Brain microvascular endothelial cell (primary cell): ENCODE measurements at regions not wholly inside any gene's neighbourhood (a gene's known extent, or its start where the extent isn't known, plus 50 kb on each side); places are given as distances from the start of the nearest gene placed in this dataset.

Source experiments
- DNase-seq: peaks from one replicate; pipeline ENCODE4 v3.0.0-alpha.2; 2020
- H3K27ac ChIP-seq: fragments of 250-450 bp; sonication (Bioruptor Pico); 2 replicates; pipeline ENCODE4 v1.5.1; 2020; ENCODE audit warnings: mild to moderate bottlenecking, moderate library complexity
- H3K27me3 ChIP-seq: fragments of 250-450 bp; sonication (Bioruptor Pico); replicated peaks from 2 replicates; pipeline ENCODE4 v1.5.1; 2020; ENCODE audit warnings: mild to moderate bottlenecking
- H3K36me3 ChIP-seq: fragments of 250-450 bp; sonication (Bioruptor Pico); replicated peaks from 2 replicates; pipeline ENCODE4 v1.5.1; 2020; ENCODE audit warnings: mild to moderate bottlenecking
- H3K4me3 ChIP-seq: 2 replicates; pipeline ENCODE4 v1.5.1; 2011; ENCODE audit warnings: low read depth, mild to moderate bottlenecking, control low read depth, low read length, moderate library complexity
- in situ Hi-C: cut with HindIII; loops from 2 replicates; pipeline ENCODE4 v1.10.0; 2017; ENCODE audit warnings: low sequenced_read_pairs, low pct_ligation_motif_present
- TF ChIP-seq, protein P1 (sequence below): IDR thresholded peaks from 2 replicates; pipeline ENCODE4 v1.5.1; 2011; ENCODE audit warnings: low read depth, mild to moderate bottlenecking, moderate library complexity, low read length, control low read depth, inconsistent platforms; ENCODE audit errors: missing control alignments

DNA sequence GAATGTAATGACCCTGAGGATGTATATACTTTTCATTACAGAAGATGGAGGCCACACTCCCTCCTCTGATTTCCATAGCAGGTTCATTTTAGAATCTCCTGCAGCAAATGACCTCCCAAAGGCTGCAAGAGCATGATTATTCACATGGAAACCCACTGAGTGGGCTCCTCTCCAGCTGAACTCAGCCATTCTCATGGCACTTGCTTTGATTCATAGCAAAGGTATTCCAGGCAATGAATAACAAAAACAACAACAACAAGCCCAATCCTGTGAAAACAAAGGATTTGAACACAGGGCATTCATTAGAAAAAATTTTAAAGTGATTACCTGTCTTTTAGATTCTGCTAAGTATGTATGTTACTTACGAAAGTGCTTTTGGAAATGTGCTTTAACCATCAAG lies 894.0 kb upstream of the FRG1 start:
- H3K27me3 ChIP-seq = no peaks in the 10 kb centered on the region
- in situ Hi-C loops = no loop called here
- no peaks in the 10 kb centered on the region for H3K36me3 ChIP-seq
- H3K27ac ChIP-seq = no peak overlapping the region
- DNase-seq = peak; percentile 16
- H3K4me3 ChIP-seq = no peak overlapping the region
- TF ChIP-seq, protein P1, sequence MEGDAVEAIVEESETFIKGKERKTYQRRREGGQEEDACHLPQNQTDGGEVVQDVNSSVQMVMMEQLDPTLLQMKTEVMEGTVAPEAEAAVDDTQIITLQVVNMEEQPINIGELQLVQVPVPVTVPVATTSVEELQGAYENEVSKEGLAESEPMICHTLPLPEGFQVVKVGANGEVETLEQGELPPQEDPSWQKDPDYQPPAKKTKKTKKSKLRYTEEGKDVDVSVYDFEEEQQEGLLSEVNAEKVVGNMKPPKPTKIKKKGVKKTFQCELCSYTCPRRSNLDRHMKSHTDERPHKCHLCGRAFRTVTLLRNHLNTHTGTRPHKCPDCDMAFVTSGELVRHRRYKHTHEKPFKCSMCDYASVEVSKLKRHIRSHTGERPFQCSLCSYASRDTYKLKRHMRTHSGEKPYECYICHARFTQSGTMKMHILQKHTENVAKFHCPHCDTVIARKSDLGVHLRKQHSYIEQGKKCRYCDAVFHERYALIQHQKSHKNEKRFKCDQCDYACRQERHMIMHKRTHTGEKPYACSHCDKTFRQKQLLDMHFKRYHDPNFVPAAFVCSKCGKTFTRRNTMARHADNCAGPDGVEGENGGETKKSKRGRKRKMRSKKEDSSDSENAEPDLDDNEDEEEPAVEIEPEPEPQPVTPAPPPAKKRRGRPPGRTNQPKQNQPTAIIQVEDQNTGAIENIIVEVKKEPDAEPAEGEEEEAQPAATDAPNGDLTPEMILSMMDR = no peak

- TF ChIP-seq, protein P1 = no peak
- in situ Hi-C loops = no loop called here
Observed at GRCh38 chr4:189048119-189048518, 892.6 kb upstream of the FRG1 start.

DNA sequence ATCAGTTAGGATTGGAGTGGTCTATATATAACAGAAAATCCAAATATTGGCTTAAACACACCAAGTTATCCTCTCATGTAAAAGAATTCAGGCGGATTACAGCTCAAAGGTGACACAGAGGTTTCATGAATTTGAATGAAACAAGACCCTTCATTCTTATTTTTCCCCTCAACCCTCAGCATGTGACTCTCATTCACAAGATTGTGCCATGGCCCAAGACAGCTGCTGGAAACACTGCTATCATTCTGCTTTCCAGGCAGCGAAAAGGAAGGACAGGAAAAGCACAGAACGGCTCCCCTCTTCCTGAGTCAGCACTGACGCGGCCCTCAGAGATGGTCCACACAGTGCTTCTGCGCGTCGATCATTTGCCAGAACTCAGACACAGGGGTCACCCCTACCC lies 891.0 kb upstream of the FRG1 start:
- TF ChIP-seq, protein P1 = no peak
- no peak for DNase-seq
- Histone ChIP-seq H3K27me3 (no peaks in the 10 kb centered on the region), H3K36me3 (no peaks in the 10 kb centered on the region), H3K27ac (no peak overlapping the region), H3K4me3 (no peak overlapping the region)
- in situ Hi-C loops = no loop called here

More at GRCh38 chr4:189048119-189048518, 892.6 kb upstream of the FRG1 start:
- Histone ChIP-seq H3K27ac (no peak overlapping the region), H3K27me3 (no peaks in the 10 kb centered on the region), H3K4me3 (no peak overlapping the region), H3K36me3 (no peaks in the 10 kb centered on the region)
- no peak for DNase-seq

DNA sequence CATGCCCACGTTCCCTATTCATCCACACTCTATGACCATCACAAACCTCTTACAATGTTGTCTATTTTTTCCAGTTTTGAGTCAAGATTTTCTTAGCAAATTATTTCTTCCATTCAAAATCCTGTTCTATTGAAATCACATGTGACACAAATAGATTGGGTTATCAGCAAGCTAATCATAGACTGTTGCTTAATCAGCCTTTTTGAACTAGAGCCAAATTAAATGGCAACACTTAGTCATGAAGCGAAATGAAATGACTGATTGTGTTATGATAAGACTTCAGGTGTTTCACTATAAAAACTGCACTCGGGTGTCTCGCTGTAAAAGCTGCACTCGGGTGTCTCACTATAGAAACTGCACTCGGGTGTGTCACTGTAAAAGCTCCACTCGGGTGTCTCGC lies 890.0 kb upstream of the FRG1 start:
- no peak for DNase-seq
- no peak overlapping the region for H3K27ac ChIP-seq
- TF ChIP-seq, protein P1 = no peak
- H3K4me3 ChIP-seq = no peak overlapping the region
- no peaks in the 10 kb centered on the region for H3K27me3 ChIP-seq
- H3K36me3 ChIP-seq = no peaks in the 10 kb centered on the region
- in situ Hi-C loops = no loop called here

DNA sequence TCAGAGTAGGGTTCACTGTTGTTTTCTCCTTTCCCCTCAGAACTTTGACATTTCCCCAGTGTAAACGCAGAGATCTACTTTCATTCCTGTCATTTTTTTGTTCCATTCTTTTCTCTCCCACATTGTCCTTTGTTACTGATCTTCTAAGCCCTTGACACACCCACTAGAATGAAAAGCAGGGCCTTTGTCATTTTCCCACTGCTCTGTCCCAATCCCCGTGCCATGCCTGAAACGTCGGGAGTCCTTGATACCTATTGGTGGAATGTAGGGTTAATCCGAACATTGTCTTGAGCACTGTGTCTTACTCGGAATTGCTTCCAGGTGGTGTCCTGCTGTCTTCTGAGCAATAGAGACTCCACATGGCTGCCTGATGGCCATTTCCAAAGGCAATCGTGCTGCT lies 887.1 kb upstream of the FRG1 start:
- in situ Hi-C loops = no loop called here
- H3K4me3 ChIP-seq = no peak overlapping the region
- TF ChIP-seq, protein P1 = no peak
- H3K27ac ChIP-seq = no peak overlapping the region
- no peaks in the 10 kb centered on the region for H3K27me3 ChIP-seq
- no peaks in the 10 kb centered on the region for H3K36me3 ChIP-seq
- DNase-seq = no peak

- H3K4me3 ChIP-seq = no peak overlapping the region
- in situ Hi-C loops = no loop called here
- H3K27ac ChIP-seq = no peak overlapping the region
- no peaks in the 10 kb centered on the region for H3K36me3 ChIP-seq
- TF ChIP-seq, protein P1 = no peak
- no peak for DNase-seq
- H3K27me3 ChIP-seq = no peaks in the 10 kb centered on the region
Observed at GRCh38 chr4:189060104-189060503, 880.6 kb upstream of the FRG1 start.
